Fibroblast of the aortic adventitia (primary cell): ENCODE measurements at regions not wholly inside any gene's neighbourhood (a gene's known extent, or its start where the extent isn't known, plus 50 kb on each side); places are given as distances from the start of the nearest gene placed in this dataset.

Experiments
- DNase-seq: peaks from one replicate; pipeline ENCODE4 v3.0.0-alpha.2; 2010; ENCODE audit warnings: low read depth
- H3K4me3 ChIP-seq: 2 replicates; pipeline ENCODE4 v1.5.1; 2011; ENCODE audit warnings: low read depth, mild to moderate bottlenecking, control low read depth, low read length, moderate library complexity
- TF ChIP-seq, protein P1 (sequence below): IDR thresholded peaks from 2 replicates; pipeline ENCODE4 v1.5.1; 2011; ENCODE audit warnings: mild to moderate bottlenecking, low read length, control low read depth, inconsistent platforms; ENCODE audit not compliant: insufficient read depth

DNA sequence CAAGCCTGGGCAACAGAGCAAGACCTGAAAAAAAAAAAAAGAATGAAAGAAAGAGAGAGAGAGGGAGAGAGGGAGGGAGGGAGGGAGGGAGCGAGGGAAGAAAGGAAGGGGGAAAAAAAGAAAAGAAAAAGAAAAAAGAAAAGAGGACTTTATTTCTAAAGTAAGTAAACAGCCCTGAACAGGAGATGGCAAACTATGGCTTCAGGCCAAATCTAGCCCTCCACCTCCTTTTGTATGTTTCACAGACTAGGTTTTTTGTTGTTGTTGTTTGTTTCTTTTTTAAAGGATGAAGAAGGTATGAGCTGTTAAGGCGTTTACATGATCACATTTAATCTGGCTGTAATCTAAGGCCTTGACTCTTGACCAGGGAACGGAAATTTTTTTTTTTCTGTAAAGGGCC, 711.1 kb upstream of the NRSN1 start:
- no peak for DNase-seq
- TF ChIP-seq, protein P1, sequence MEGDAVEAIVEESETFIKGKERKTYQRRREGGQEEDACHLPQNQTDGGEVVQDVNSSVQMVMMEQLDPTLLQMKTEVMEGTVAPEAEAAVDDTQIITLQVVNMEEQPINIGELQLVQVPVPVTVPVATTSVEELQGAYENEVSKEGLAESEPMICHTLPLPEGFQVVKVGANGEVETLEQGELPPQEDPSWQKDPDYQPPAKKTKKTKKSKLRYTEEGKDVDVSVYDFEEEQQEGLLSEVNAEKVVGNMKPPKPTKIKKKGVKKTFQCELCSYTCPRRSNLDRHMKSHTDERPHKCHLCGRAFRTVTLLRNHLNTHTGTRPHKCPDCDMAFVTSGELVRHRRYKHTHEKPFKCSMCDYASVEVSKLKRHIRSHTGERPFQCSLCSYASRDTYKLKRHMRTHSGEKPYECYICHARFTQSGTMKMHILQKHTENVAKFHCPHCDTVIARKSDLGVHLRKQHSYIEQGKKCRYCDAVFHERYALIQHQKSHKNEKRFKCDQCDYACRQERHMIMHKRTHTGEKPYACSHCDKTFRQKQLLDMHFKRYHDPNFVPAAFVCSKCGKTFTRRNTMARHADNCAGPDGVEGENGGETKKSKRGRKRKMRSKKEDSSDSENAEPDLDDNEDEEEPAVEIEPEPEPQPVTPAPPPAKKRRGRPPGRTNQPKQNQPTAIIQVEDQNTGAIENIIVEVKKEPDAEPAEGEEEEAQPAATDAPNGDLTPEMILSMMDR = no peak
- no peak overlapping the region for H3K4me3 ChIP-seq

DNA sequence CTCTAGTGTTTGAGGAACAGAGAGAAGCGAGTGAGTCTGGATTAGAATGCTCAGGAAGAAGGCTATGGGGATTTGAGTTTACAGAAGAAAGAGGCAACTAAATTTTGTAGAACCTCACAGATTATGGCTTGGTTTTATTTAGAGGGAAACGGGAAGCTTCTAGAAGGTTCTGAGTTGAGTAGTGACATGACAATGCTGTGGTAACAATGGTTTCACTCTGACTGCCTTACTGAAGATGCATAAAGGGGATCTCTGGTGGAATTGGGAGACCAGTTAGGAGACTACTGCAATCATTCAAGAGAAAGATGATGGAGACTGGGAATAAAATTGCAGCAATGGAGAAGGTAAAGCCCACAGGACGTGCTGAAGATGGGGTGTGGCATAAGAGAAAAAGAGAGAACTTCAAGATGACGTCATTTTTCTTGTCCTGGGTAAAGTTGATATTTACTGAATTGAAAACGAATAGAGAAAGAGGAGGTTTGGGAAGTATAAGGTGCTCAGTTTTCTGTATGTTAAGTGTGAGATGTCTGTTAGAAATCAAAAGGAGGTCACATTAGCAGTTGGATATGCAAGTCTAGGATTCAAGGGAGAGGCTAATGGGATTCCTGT, 710.1 kb upstream of the NRSN1 start:
- no peak overlapping the region for H3K4me3 ChIP-seq
- TF ChIP-seq, protein P1 = no peak
- no peak for DNase-seq

DNA sequence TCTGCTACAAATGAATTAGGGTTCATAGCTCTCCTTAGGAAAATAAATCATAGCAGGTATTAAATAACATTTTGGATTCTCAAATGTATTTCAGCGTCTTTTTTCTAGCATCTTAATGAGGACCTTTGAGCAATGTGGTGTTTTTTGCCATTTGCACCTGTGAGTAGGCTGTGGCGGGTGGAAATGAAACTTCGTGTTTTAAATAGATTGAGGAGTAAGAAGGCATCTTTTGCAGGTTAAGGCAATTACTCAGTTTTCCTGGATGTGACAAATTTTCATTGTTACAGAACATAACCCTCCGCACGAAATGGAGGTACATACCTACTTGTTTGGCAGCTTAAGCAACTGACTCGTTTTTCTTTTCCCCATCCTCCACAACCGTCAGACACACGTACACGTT, 708.9 kb upstream of the NRSN1 start:
- DNase-seq = no peak
- TF ChIP-seq, protein P1 = no peak
- no peak overlapping the region for H3K4me3 ChIP-seq

DNA sequence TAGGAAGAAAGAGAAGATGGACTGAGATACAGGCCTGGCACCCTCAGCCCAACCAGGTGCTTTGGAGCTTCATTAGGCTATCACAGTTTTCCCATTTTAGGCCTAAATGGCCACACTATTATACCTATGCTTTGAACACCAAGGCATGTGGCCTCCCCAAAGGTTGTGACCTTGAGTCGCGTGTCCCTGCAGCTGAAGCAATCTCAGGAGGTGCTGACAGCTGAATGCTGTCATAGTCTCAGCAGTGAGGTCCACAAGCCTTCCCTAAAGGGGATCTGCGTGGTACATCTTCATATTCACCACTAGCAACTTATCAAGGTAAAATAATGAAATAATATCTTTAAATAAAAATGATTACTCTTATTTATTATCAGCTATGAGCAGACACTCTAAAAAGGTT, 707.9 kb upstream of the NRSN1 start:
- no peak overlapping the region for H3K4me3 ChIP-seq
- TF ChIP-seq, protein P1 = no peak
- DNase-seq = no peak

DNA sequence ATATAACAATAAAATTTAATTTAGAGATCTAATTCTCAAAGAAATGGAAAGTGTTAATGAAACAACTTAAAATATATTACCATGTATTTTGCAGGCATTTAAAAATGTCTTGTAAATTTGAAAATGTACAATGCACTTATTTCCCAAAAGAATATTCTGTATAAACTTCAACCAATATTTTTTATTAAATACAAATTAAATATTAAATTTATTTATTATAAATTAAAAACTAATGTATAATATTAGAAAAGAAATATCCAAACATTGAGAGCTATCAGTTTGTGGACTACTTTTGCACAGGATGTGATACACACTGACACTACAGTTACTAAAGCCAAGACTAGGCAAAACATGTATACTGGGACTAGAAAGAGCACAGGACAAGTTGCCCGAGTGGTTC, 707.0 kb upstream of the NRSN1 start:
- DNase-seq = no peak
- TF ChIP-seq, protein P1 = no peak
- H3K4me3 ChIP-seq = no peak overlapping the region

DNA sequence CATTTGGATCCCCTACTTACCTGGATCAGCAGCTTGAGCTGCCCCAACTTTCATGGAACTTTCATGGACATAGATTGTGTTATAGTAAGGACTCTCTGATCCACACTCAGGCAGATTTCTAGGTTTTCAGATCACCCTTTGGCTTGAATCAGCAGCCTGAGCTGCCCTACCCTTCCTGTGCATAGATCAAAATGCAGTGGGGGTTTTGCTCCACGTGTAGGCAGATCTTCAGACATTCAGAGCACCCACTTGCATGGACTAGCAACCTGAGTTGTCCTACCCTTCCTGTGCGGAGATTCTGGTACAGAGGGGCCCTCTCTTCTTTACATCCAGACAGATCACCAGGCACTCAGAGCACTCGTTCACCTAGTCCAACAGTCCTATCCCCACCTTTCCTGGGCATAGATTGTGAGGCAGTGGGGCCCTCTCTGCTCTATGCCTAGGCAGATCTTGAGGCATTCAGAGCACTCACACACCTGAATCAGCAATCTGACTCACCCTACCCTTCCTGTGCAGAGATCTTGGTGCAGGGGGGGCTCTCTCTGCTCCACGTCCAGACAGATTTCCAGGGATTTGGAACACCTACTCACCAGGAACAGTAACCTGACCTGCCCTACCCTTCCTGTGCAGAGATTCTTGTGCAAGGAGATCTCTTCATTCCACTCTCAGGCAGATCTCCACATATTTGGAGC, 705.2 kb upstream of the NRSN1 start:
- no peak for DNase-seq
- H3K4me3 ChIP-seq = no peak overlapping the region
- TF ChIP-seq, protein P1 = no peak
